GM18861 (cell line): ENCODE measurements at regions not wholly inside any gene's neighbourhood (a gene's known extent, or its start where the extent isn't known, plus 50 kb on each side); places are given as distances from the start of the nearest gene placed in this dataset.
"Not testable (repeated sequence)": the region's sequence is repeated elsewhere in the genome, so short reads cannot be mapped to it uniquely, and the experiment has no call there.

Experiments
- ATAC-seq: cut with Tn5 transposase; IDR thresholded peaks from one replicate; pipeline ENCODE4 v1.9.1; 2021; ENCODE audit not compliant: unreplicated experiment

DNA sequence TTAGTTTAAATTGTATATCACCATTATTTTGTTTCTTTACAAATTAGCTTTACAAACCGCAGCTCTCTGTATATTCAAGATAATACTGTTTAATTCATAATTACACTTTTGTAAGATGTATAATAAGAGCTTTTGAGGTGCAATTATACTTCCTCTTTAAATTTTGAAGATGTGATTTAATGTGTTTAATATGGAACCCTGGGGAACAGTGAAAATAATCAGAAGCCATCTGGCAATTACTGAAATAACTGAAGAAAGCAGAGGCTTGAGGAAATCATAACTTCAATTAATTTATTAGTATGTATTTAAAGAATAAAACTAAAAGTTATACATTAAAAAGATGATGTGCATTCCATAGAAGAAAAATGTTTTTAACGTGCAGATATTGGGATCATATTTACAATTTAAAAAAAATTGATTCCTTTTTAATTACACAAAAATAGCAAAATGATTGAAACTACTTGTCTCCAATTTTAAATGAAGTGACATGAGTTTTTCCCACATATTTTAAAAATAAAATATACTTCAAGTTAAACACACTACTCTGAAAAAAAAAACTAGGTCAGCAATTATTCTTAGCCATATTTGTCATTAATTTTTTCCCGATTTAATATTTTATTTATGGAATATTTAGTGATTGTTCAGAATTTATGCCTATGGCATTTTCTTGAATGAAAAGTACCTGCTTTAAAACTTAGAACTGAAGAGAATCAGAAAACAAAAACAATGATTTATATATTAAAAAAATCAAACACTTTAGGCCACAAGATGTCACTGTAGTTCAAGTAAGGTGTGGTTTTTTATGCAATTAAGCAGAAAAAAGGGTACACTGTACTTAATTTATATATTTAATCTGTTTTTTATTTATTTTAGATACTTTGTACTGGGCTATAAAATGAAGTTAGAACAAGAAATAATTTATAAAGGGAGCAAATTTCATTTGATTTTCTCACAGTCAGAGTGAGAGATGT, 942.7 kb upstream of the NDST4 start:
- ATAC-seq = no peak

DNA sequence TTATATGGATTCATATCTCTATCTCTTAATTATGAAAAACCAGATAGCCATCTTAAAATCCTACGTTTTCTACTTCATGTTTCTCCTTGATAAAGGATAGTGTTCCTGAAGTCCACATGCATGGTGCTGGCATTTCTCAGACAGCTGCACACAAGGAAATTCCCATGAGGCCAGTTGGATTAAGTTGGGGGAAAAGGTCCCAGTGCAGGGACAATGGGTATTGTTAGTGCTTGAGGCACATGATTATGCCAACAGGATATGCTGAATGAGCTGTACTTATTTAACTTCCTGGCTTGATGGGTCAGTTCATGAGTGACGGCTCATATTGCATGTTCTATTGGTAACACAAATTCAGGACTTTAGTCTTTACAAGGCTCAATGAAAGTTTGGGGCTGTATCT, 913.9 kb upstream of the NDST4 start:
- ATAC-seq = no peak

GRCh38 chr4:116024954-116025708, 911.7 kb upstream of the NDST4 start:
- no peak for ATAC-seq

GRCh38 chr4:116023049-116023448, 909.6 kb upstream of the NDST4 start:
- no peak for ATAC-seq

DNA sequence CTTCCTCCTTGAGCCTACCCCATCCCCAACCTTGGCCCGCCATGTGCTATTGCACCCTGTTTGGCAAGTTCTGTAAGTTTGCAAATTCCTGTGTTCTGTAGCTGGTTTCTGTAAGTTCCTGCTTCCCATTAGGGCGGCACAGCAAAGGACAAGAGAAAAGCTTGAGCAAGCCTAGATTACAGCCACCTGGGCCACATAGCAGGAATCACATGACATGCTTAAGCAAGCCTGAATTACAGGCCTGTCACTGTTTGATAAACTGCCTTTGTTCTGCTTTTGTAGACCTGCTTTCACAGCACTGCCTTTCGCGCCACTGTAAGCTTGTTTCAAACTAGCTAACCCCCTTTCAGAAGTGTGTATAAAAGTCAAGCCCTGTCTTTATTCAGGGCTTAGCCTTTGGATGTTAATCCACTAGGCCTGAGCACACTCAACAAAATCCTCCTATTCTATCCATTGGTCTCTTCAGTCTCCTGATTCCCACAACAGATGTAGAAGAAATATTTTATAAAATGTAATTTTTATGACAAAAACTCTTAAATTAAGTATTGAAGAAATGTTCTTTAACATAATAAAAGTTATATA, 906.8 kb upstream of the NDST4 start:
- no peak for ATAC-seq

DNA sequence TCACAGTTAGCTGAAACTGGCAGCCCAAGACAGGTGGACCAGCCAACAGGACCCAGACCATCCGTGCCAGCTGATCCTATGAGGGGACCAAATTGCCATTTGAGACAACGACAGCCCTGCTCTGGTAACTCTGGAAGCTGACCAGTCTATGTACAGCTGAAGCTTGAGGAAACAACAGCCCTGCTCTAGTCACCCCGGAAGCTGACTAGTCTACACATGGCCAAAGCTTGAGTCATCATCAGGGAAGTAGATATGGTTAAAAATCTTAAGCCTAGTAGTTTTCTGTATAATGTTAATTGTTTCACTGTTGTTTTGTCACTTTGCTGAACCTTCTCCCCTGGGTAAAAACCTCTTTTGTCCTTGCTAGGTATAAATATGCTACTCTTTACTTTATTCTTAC, 905.4 kb upstream of the NDST4 start:
- ATAC-seq = no peak

DNA sequence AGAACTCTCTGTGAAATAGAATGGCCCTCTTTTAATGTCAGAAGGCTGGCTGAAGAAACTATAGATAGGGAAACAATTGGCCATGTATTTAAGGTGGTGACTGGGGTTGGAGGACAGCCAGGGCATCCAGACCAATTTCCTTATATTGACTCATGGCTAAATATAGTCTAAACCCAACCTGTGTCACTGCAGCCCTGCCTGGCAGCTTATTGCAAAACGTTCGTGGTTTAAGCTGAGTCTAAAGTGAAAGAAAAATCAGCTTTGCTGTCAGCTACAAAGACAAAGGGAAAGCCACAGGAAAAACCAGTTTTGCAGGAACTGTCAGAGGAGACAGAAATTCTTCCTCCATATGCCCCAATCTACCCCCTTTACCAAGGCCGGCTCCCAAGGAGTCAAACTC, 902.8 kb upstream of the NDST4 start:
- no peak for ATAC-seq

DNA sequence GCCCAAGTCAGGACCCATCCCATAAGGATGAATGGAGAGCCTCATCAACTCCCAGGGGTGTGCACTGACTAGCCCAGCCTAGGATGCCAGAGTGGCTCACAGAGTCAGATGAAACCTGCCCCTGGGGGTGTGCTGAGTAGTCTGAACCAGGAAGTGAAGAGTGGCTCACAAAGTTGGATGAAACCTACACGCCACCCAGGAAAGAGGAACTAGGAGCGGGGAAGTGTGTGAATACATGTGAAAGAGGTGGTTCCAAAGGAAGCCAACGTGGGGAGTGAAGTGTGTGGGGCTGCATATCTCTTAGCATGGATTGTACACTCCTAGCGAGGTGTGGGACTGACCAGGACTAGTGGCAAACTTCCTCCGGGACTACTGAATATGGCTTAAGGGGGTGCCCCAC, 902.1 kb upstream of the NDST4 start:
- no peak for ATAC-seq

DNA sequence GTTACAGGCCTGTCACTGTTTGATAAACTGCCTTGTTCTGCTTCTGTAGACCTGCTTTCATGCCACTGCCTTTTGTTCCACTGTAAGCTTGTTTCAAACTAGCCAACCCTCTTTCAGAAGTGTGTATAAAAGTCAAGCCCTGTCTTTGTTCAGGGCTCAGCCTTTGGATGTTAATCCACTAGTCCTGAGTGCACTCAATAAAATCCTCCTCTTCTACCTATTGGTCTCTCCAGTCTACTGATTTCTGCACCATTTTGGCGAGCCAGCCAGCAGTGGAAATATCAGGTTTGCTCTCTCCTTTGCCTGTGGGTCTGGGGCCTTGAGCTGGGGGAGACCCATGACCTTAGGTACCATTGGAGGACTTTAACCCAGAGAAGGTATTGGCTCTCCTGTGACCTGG, 901.6 kb upstream of the NDST4 start:
- ATAC-seq = no peak

DNA sequence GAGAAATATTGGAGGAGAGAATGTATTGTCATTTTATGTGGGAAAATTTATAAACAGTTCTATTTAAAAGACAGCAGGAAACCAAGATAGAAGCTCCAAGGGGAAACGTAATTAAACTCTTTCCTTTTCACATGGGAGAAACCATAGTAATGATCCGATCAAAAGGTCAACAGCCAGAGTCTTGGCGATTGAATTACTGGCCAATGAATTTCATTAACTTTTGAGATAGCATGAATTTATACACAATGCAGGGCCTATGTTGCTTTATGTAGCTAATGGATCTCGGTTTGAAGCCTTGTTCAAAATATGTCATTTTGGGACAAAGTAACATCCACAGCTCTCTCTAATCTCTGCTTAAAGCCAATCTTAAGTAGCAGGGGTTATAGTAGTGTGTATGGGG, 897.5 kb upstream of the NDST4 start:
- ATAC-seq = no peak

DNA sequence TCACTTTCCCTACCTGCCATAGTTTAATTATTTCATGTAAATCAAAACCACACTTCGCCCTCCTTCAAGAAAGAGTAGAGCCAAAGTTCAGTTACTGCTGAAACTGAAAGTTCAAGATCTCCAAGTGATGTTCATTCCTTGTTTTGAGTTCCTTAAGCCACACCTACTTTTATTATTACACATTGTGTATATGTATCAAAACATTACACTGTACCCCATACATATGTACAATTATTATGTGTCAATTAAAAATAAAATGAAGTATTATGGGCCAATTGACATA, 892.3 kb upstream of the NDST4 start:
- ATAC-seq = no peak

DNA sequence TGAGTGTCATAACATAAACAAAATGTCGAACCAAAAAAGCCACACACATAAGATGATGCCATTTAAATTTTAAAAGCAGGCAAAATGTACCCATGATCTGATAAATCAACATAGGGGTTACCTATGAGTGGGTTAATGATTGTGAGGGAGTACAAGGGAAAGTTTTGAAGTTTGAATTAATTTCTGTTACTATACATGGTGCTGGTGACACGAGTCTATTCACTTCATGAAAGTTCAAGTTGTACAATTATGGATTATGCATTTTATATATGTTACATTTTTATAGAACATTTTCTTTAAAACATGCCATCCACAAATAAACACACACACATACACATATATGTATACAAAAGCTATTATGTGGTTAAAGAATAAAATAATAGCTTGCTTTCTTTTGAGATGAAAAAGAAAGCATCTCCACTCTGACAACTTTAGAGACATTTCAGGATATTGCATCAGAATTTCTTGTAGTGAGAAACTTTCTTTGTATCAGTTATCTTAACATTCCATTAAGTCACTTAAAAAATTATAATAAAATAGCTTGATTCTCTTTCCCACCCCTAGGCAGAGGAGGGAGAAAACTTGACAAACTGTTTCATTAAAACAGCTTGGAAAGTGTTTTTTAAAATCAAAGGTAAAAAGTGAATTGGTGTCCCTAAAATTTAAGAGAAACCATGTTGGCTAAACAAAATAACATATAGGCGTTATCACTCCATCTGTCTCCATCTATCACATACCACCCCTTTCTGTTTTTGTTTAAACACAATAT, 891.8 kb upstream of the NDST4 start:
- ATAC-seq = no peak

DNA sequence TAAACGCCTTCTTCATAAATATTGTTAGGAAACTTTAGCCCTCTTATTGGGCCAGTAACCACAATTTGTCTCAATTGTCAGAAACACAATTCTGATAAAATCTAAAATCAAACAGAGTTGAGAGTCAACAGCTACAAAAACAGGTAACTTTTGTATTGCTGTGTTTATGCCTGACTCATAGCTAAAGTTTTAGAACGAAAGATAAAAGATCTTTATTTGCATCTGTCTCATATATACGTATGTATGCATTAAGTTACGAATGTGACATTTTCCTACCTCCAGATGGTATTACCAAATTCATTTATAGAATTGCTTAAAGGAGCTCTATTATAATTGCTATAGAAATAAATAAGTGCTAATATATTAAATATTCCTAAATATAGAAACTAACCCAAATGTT, 887.9 kb upstream of the NDST4 start:
- ATAC-seq = no peak

DNA sequence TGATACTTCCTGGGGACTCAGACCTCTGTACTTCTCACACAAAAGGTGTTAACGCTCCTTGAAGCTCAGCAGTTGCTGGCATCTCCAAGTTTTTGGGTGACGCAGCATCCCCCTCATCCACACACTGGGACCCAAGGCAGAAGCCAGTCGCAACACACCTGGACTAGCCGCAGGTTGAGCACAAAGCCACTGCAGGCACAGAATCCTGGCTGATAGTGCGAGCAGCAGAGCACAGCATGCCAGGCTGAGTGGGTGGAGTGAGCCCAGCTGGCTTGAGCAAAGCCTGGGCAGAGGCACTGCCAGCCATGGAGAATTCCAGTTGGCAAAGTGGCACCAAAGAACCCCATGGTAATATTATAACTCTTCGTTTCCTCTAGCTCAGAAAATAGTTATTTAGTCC, 873.2 kb upstream of the NDST4 start:
- no peak for ATAC-seq

- not testable (repeated sequence) for ATAC-seq
These were observed 862.1 kb upstream of the NDST4 start for GRCh38 chr4:115975421-115976001.

- ATAC-seq = no peak
These were observed 860.3 kb upstream of the NDST4 start for GRCh38 chr4:115973768-115974167.

DNA sequence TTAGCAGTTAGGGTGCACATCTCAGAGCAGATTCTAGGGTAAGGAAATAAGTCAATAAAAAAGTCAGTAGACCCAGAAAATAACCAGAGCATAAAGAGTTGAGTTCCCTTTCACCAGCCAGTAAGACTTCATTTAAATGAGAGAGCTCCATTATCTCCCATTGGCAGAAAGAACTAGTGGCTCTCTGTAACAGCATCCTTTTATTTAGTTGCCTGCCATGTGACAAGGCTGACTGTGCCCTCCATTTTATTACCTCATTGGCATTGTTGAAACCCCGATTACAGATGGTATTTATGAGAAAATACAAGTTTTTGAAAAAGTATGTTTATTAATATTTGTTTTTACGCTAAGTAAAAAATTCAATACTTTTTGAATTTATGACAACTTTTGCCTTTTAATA, 859.5 kb upstream of the NDST4 start:
- ATAC-seq = no peak

GRCh38 chr4:115970859-115971258, 857.4 kb upstream of the NDST4 start:
- ATAC-seq = no peak

DNA sequence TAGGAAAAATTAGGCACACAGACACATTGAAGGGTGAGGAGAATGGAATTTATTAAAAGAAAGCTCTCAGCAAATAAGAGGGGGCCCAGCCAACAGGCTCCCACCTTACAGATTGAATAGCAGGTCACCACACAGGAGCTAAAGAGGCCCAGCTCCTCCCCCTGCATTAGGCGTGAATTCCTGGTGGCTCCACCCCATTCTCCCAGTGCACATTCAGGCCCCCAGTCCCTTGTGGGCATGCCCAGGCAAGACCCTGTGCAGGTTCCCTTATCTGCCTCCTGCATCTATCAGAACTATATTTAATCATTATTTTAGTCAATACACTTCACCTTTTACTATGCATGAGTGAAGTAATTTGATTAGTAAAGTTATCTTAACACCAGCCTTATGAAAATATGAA, 856.3 kb upstream of the NDST4 start:
- no peak for ATAC-seq

DNA sequence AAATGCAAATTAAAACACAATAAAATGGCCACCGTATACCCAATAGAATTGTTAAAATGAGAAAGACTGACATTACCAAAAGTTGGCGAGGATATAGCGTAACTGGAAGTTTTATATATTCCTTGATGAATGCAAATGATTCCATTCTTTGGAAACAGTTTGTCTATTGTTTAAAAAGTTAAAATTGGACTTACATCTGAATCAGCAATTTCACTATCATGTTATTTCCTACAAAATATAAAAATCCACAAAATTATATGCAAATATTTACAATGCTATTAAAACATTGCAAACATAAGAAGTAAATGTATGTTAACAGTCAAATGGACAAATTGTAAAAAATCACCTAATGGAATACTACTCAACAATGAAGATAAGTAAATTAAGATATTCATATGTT, 852.2 kb upstream of the NDST4 start:
- no peak for ATAC-seq
